ENCODE measurements at regions not wholly inside any gene's neighbourhood (a gene's known extent, or its start where the extent isn't known, plus 50 kb on each side); places are given as distances from the start of the nearest gene placed in this dataset.
"Not testable (repeated sequence)": the region's sequence is repeated elsewhere in the genome, so short reads cannot be mapped to it uniquely, and the experiment has no call there.

DNA sequence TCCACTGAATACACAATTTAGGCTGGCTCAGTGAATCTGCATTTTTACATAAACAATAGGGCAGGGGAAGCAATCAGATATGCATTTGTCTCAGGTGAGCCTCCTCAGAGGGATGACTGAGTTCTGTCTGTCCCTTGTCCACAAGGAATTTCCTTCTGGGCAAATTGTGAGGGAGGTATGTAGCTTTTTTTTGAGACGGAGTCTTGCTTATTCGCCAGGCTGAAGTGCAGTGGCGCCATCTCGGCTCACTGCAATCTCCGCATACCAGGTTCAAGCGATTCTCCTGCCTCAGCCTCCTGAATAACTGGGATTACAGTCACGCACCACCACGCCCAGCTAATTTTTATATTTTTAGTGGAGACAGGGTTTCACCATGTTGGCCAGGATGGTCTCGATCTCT, 64.6 kb downstream of the RESF1 start:
- TF ChIP-seq CTCF (IDR thresholded peaks at IDR 0.05); SIN3A (IDR thresholded peaks at IDR 0.05; ENCODE audit: borderline replicate concordance, insufficient read depth, low read depth, low read length); POLR2AphosphoS5 (IDR thresholded peaks at IDR 0.05; ENCODE audit: low read depth, low read length); TCF7L2 (IDR thresholded peaks at IDR 0.05; ENCODE audit: low read depth, low read length); REST (IDR thresholded peaks at IDR 0.05; ENCODE audit: insufficient read depth in 1 of 2, low read depth in 2 of 2, low read length in 1 of 2): not testable (repeated sequence)
